ENCODE measurements at regions not wholly inside any gene's neighbourhood (a gene's known extent, or its start where the extent isn't known, plus 50 kb on each side); places are given as distances from the start of the nearest gene placed in this dataset.

GRCh38 chr6:125392682-125393081 is 90.9 kb upstream of the HDDC2 start:
- Histone ChIP-seq H3K9me3 (no peaks in the 10 kb centered on the region), H3K4me3 (no peak overlapping the region), H3K4me1 (ENCODE audit: control insufficient read depth in 1 of 2, low read depth in 2 of 2) (peaks cover 0 to 5% of the 10 kb centered on the region in 2 donors), H3K36me3 (no peaks in the 10 kb centered on the region), H3K27ac (no peak overlapping the region), H3K27me3 (replicated peaks; ENCODE audit: insufficient read depth) (no peaks in the 10 kb centered on the region)
- no peak for TF ChIP-seq CTCF (IDR thresholded peaks at IDR 0.05)
- DNase-seq (ENCODE audit: low spot score): no peak
- no peak for ATAC-seq (ENCODE audit: insufficient number of reproducible peaks, low FRiP score, low read depth)

DNA sequence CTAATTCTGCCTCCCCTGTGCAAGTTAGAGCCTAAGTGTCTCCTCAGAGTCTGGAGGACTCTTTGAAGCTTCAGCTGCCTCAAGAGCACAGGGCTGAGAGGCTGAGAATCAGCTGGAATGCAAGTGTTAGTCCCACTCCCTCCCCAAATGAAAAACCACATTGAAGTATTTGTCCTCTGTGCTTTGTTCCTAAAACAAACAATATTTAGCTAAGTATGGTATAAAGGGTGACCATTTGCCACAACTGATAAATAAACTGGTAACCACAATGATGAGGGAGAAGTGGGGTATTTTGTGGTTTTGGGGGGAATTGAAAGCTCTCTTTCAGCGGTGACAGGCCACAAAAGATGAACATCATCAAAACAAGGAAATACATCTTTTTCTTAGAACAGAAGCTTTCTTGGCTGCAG is 91.7 kb upstream of the HDDC2 start:
- H3K4me3 ChIP-seq: no peak overlapping the region
- no peak for TF ChIP-seq CTCF (IDR thresholded peaks at IDR 0.05)
- DNase-seq (ENCODE audit: low spot score) (no peak), ATAC-seq (ENCODE audit: insufficient number of reproducible peaks, low FRiP score, low read depth) (no peak)
- H3K27me3 ChIP-seq (replicated peaks; ENCODE audit: insufficient read depth): no peaks in the 10 kb centered on the region
- H3K27ac ChIP-seq: no peak overlapping the region
- peaks cover 0 to 5% of the 10 kb centered on the region in 2 donors for H3K4me1 ChIP-seq (ENCODE audit: control insufficient read depth in 1 of 2, low read depth in 2 of 2)
- H3K36me3 ChIP-seq: no peaks in the 10 kb centered on the region
- no peaks in the 10 kb centered on the region for H3K9me3 ChIP-seq

DNA sequence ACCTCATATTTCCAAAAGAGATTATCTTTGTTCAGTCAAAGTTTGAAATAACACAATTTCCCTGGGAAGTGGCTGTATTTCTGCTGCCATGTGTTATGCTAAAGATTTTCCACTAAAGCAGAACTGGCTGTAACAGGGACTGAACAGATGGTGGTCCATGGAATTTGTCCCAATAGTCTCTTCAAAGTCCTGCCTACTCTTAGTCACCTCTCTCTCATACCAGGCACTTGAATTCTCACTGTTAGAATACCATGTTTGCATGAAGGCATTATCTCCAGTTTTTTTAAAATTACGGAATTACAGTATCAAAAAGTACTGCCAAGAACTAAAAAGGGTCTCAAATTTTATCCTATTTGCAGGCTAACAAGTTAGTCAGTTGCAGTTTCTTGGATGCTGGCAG is 105.0 kb upstream of the HDDC2 start:
- H3K36me3 ChIP-seq: peaks cover 10% of the 10 kb centered on the region
- no peak overlapping the region for H3K4me3 ChIP-seq
- DNase-seq (ENCODE audit: low spot score): no peak
- TF ChIP-seq CTCF (IDR thresholded peaks at IDR 0.05): no peak
- H3K4me1 ChIP-seq (ENCODE audit: control insufficient read depth in 1 of 2, low read depth in 2 of 2): peaks cover 0 to 4% of the 10 kb centered on the region in 2 donors
- no peak overlapping the region for H3K27ac ChIP-seq
- H3K27me3 ChIP-seq (replicated peaks; ENCODE audit: insufficient read depth): no peaks in the 10 kb centered on the region
- no peaks in the 10 kb centered on the region for H3K9me3 ChIP-seq
- ATAC-seq (ENCODE audit: insufficient number of reproducible peaks, low FRiP score, low read depth): no peak

DNA sequence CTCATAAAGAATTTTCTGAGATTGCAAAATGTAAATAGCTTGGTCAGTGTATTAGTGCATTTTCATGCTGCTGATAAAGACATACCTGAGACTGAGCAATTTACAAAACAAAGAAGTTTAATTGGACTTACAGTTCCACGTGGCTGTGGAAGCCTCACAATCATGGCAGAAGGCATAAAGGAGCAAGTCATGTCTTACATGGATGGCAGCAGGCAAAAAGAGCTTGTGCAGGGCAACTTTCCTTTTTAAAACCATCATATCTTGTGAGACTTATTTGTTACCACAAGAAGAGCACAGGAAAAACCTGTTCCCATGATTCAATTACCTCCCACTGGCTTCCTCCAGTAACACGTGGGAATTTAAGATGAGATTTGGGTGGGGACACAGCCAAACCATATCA is 112.7 kb upstream of the HDDC2 start:
- peaks cover 0 to 4% of the 10 kb centered on the region in 2 donors for H3K4me1 ChIP-seq (ENCODE audit: control insufficient read depth in 1 of 2, low read depth in 2 of 2)
- no peaks in the 10 kb centered on the region for H3K9me3 ChIP-seq
- ATAC-seq (ENCODE audit: insufficient number of reproducible peaks, low FRiP score, low read depth): no peak
- H3K36me3 ChIP-seq: no peaks in the 10 kb centered on the region
- H3K27me3 ChIP-seq (replicated peaks; ENCODE audit: insufficient read depth): no peaks in the 10 kb centered on the region
- no peak overlapping the region for H3K27ac ChIP-seq
- no peak for TF ChIP-seq CTCF (IDR thresholded peaks at IDR 0.05)
- H3K4me3 ChIP-seq: no peak overlapping the region
- DNase-seq (ENCODE audit: low spot score): no peak

GRCh38 chr6:125415913-125416312 is 114.1 kb upstream of the HDDC2 start:
- ATAC-seq (ENCODE audit: insufficient number of reproducible peaks, low FRiP score, low read depth): no peak
- Histone ChIP-seq H3K27ac (no peak overlapping the region), H3K4me1 (ENCODE audit: control insufficient read depth in 1 of 2, low read depth in 2 of 2) (peaks cover 0 to 10% of the 10 kb centered on the region in 2 donors), H3K4me3 (no peak overlapping the region), H3K27me3 (replicated peaks; ENCODE audit: insufficient read depth) (no peaks in the 10 kb centered on the region), H3K36me3 (no peaks in the 10 kb centered on the region), H3K9me3 (no peaks in the 10 kb centered on the region)
- DNase-seq (ENCODE audit: low spot score): no peak
- TF ChIP-seq CTCF (IDR thresholded peaks at IDR 0.05): no peak

All from thoracic aorta (tissue), 2 donors.